ENCODE measurements at regions not wholly inside any gene's neighbourhood (a gene's known extent, or its start where the extent isn't known, plus 50 kb on each side); places are given as distances from the start of the nearest gene placed in this dataset.
"Not testable (repeated sequence)": the region's sequence is repeated elsewhere in the genome, so short reads cannot be mapped to it uniquely, and the experiment has no call there.

GRCh38 chr12:97984436-97984835 is 521.8 kb downstream of the RMST start:
- DNase-seq = no peak

GRCh38 chr12:97984974-97985580 is 522.5 kb downstream of the RMST start:
- DNase-seq = peak in 3 of 56 donors; percentile 2 to 9 (median 6)

DNA sequence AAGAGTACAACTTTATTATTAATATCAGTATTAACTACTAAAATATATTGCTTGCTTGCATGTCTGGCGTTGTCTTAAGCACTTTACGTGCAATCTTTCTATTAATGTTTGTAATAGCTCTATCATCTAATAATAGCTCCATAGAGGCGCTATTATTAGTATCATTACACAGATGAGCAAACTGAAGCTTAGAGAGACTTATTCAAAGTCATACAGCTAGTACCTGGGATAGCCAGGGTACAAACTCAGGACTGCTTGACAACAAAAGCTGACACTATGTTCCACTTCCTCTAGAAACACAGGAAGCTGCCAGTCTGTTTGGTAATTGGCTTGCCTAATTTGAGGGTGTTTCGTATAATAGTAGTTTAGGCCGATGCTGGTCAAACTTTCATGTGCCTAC is 523.2 kb downstream of the RMST start:
- DNase-seq = no peak

DNA sequence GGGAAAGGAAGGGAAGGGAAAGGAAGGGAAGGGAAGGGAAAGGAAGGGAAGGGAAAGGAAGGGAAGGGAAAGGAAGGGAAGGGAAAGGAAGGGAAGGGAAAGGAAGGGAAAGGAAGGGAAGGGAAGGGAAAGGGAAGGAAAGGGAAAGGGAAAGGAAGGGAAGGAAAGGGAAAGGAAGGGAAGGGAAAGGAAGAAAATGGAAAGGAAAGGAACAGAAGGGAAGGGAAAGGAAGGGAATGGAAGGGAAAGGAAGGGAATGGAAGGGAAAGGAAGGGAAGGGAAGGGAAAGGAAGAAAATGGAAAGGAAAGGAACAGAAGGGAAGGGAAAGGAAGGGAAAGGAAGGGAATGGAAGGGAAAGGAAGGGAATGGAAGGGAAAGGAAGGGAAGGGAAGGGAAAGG is 526.0 kb downstream of the RMST start:
- not testable (repeated sequence) for DNase-seq

- DNase-seq = no peak
Observed at GRCh38 chr12:97989366-97989940, 525.9 kb upstream of the TMPO start.

GRCh38 chr12:97994746-97995484 is 520.5 kb upstream of the TMPO start:
- DNase-seq = no peak

DNA sequence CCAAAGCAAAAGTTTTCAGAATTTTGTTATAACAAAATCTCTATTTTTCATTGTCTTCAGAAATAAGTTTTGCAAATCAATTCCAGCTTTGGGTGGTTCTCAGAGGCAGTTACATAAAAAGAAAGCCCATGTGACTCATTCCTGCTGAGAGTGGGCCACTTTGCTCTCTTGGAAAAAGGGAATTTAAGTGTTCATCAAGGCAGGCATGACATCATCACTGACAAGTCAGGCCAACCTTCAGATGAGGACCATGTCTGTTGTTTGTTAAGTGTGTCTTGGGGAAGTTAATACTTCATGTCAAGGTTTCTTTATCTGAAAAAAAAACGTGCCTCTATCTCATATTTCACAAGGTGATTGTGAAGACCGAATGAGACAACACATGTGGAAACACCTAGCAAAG is 519.8 kb upstream of the TMPO start:
- DNase-seq = no peak

DNA sequence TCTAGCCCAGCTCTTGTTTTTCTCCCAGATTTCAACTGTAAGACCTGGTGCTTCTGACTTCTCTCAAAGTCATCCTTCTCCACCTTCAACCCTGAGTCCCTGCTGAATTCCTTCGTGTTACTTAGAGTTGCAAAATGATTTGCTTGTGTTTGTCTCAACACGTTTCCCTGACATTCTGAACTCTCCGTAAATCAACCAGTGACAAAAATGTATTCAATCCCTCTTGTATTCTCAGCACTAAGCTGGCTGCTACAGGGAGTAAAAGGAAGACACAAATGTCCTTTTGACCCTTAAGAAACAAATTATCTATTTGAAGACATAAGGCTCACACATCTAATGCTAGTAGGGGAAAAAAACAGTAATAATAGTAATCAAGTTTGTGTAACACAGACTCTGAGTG is 514.0 kb upstream of the TMPO start:
- no peak for DNase-seq

GRCh38 chr12:98002887-98003493 is 512.4 kb upstream of the TMPO start:
- peak in 11 of 56 donors; percentile 1 to 26 (median 3) for DNase-seq

GRCh38 chr12:98007963-98008362 is 507.4 kb upstream of the TMPO start:
- DNase-seq = no peak

GRCh38 chr12:98013560-98013959 is 501.8 kb upstream of the TMPO start:
- DNase-seq = no peak

GRCh38 chr12:98018836-98019235 is 496.6 kb upstream of the TMPO start:
- DNase-seq = no peak

GRCh38 chr12:98020376-98020775 is 495.0 kb upstream of the TMPO start:
- no peak for DNase-seq

DNA sequence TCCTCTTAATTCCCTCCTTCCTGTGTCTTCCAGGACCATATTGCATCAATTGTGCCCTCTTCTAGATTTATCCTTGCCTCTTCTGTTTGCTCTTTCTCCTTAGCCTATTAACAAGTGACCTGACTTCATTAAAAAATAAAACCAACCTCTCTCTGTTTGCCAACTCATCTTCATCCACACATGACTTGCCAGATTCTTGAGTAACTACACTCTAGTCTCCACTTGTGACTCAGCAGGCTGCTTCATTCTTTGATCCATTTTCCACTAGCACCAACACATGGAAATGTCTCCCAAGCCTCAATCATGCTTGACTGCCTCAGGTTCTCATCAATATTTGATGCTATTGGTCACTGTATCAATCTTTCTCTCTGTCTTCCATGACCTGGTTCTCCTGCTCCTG is 492.4 kb upstream of the TMPO start:
- no peak for DNase-seq

DNA sequence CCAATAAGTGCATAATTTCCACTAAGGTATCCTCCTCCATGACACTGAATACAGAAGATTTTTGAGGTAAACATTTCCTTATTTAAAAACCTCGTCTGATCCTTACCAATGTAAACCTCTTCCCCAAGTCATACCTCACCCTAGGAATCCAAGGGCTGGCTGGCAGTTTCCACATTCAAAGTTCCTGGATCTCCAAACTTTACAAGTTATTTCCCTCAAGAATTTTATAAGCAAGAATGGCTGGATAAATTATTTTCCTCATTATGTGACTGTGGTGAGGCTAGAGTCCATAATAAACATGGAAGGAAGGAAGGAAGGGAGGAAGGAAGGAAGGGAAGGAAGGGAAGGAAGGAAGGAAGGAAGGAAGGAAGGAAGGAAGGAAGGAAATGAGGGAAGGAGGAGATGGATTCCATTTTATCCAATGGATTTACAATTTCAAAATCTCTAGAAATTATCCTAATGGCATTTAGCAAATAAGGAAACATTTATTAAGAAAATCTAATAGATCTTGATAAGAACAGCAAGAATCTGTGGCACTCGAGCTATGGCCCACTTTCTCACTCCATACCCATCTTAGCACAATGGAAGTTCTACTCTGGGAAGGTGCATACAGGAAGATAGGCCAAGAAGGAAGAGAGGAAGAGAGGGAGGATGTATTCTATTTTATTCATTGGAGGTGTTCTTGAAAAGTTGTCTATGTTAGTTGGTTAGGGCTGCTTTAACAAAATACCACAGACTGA is 477.8 kb upstream of the TMPO start:
- no peak for DNase-seq

DNA sequence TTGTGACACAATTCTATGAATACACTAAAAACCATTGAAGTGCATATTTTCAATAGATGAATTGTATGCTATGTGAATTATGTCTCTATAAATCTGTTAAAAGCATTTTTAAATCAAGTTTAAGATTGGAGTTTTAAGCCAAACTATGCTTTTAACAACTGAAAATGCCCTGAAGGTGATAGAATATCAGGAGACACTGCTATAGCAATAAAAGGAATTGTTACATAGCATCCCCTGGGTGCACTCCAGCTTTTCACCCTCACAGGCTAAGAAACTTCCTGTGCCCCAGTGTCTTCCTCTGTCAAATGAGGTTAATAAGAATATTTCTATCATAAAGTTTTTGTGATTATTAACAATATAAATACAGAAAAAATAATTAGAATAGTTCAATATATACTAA is 472.7 kb upstream of the TMPO start:
- no peak for DNase-seq

- no peak for DNase-seq
Observed at GRCh38 chr12:98045395-98045794, 470.0 kb upstream of the TMPO start.

- DNase-seq = no peak
Observed at GRCh38 chr12:98048326-98048725, 467.1 kb upstream of the TMPO start.

DNA sequence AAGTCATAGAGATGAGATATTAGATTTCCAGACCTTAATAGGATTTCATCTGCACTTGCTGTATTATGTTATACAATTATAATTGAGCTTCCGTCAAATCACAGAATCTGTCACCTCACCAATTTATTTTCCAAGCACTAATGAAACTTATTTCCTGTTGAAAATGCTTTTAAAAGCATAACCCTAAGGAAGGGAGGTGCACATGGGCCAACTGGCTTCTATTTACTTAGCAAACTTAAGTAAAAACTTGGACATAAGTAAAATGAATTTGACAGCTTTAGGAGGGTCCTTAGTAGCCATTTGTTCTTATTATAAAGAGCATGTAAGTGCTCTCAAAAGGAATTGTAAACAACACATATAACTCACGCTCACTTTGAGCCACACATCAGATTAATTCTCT is 462.2 kb upstream of the TMPO start:
- DNase-seq = no peak

DNA sequence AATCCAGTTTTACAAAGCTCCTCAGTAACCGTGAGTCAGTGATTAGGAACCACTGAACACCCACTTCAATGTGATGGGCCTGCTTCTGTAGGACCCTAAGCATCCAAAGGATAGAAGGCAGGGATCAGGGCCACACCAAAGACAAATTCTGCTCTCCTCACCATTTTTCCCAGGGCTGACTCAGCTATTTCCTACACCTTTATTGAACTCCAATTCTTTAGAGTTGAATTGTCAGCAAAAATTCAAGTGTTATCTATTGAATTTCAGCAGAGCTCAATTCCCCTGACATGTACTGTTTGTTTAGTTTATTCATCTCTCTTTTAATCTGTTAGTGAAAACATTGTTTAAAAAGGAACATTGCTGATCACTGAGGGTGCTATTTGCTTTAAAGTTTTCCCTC is 457.7 kb upstream of the TMPO start:
- no peak for DNase-seq

DNA sequence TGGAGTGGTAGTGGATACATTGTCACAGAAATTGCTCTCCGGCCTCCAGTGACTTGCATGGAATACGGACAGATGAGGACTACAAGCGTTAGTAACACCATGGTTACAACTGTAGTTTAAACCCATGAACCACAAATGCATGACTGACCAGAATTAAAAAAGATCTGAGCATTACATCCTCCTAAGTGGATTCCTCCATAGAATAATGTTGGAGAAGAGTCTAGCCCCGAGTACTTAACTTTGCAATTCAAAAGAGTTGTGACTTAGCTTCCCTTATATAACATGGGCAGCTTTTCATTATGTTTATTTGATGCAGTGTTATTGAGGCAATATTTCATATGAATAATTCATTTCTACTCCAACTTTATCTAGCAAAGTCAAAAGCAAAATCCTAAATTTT is 457.2 kb upstream of the TMPO start:
- DNase-seq = no peak

DNA sequence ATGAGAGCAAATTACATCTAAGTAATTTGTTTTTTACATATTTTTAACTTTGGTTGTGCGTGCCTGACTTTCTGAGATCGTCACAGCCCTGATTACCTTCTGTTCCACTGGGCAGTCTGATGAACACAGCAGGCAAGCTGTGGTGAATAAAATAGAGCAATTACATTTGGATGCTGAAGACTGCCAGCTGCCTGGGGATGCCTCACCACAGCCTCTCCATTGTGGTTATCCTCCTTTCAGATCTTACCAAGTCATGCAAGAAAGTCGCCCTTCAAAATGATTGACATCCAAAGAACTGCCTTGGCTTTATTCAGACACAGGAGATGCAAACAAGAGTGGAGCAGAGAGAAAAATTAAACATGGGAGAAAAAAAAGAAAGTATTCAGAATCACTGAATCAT is 456.6 kb upstream of the TMPO start:
- DNase-seq = no peak

All from amygdala (tissue), 56 donors.